SK-N-MC (cell line): ENCODE measurements at regions not wholly inside any gene's neighbourhood (a gene's known extent, or its start where the extent isn't known, plus 50 kb on each side); places are given as distances from the start of the nearest gene placed in this dataset.

Experiments
- EZH2 ChIP-seq: fragments of 200-600 bp; sonication (generic); IDR thresholded peaks from one replicate; pipeline ENCODE4 v1.6.1; 2017; ENCODE audit warnings: antibody characterized with exemption
- FOXP2 ChIP-seq: optimal IDR thresholded peaks from 2 replicates; pipeline ENCODE3; 2011; ENCODE audit warnings: mild to moderate bottlenecking, moderate library complexity; ENCODE audit not compliant: insufficient read depth; ENCODE audit errors: extremely low read length, control extremely low read depth
- POLR2AphosphoS5 ChIP-seq: IDR thresholded peaks from 2 replicates; pipeline ENCODE4 v1.6.1; 2012; ENCODE audit warnings: mild to moderate bottlenecking, low read depth, low read length, borderline replicate concordance

DNA sequence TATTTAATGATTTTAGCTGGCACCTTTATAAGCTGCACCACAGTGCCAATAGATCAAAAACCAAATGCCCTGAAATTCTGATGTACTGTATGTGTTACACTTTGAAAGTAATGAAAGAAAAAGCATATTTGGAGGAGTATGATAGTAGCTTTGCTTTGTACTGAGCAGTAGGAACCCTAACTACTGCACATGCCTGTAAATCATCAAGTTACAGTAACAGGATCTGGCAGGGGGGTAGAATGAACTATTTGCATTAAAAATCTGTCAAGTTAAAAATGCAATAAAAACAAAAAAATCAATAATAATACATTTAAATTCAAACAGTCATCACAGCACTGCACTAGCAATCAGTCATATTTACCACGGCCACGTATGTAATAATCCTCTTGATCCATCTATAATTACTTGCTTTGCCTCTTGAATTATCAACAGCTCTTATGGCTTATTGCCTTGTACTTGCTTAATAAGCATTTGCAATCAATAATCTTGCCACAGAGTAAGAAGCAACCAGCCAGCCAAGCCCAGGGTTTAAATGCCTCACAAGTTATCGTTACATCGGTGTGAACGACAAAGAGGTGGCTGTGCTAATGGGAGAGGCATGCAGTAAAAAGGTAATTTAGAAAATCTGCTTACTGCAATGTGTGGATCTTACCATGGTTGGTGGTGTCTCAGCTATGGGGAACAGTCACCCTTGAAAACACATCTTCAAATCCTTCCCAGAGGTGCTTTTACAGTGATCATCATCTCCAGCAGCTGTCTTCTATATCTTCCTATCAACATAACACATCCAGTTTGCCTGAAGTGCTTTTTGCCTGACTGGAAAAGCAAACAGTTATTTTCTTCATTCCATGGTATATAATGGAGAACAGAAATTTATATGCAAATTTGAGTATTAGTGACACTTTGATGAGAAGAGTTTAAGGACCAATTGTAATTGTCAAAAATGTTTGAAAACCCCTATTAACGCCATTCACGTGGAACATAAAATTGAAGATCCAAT is 1812.1 kb upstream of the ADGRL3 start:
- TF ChIP-seq EZH2 (no peak), POLR2AphosphoS5 (no peak), FOXP2 (no peak)
